ENCODE measurements at regions not wholly inside any gene's neighbourhood (a gene's known extent, or its start where the extent isn't known, plus 50 kb on each side); places are given as distances from the start of the nearest gene placed in this dataset.

DNA sequence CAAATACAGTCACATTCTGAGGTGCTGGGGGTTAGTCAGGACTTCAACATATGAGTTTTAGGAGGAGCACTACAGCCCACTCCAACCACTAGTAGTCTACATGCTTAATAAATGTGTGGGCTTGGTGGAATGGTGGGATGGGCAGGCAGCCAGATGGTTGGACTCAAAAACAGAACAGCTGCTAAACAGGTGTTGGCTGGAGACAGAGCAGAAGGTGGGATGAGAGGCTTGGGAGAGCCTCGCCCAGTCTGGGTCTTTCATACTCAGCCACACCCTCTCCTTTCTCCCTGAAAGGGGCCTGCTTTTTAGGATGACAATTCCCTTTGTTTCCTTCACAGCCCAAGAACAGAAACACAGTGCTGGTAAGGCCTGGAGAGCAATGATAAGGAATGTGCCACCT, 143.9 kb upstream of the KLHL29 start:
- Histone ChIP-seq H3K4me2 (ENCODE audit: insufficient read depth, low read length) (no peak overlapping the region), H4K20me1 (ENCODE audit: insufficient read depth, low read length) (no peaks in the 10 kb centered on the region), H3K9ac (ENCODE audit: low read depth, low read length) (no peak overlapping the region), H3K79me2 (ENCODE audit: insufficient read depth, low read length) (no peaks in the 10 kb centered on the region), H3K27ac (ENCODE audit: low read length) (no peak overlapping the region), H3K4me1 (ENCODE audit: insufficient read depth, low read length) (no peaks in the 10 kb centered on the region), H3K36me3 (ENCODE audit: insufficient read depth, low read length) (no peaks in the 10 kb centered on the region), H3K27me3 (ENCODE audit: insufficient read depth, low read length, poor library complexity) (no peaks in the 10 kb centered on the region), H2AFZ (ENCODE audit: low read depth, low read length) (no peak overlapping the region), H3K9me3 (ENCODE audit: insufficient read depth, low read length, severe bottlenecking) (no peaks in the 10 kb centered on the region), H3K4me3 (ENCODE audit: low read depth in 1 of 2, low read length in 2 of 2) (no peak overlapping the region)
- DNase-seq = no peak
- TF ChIP-seq, protein P1, sequence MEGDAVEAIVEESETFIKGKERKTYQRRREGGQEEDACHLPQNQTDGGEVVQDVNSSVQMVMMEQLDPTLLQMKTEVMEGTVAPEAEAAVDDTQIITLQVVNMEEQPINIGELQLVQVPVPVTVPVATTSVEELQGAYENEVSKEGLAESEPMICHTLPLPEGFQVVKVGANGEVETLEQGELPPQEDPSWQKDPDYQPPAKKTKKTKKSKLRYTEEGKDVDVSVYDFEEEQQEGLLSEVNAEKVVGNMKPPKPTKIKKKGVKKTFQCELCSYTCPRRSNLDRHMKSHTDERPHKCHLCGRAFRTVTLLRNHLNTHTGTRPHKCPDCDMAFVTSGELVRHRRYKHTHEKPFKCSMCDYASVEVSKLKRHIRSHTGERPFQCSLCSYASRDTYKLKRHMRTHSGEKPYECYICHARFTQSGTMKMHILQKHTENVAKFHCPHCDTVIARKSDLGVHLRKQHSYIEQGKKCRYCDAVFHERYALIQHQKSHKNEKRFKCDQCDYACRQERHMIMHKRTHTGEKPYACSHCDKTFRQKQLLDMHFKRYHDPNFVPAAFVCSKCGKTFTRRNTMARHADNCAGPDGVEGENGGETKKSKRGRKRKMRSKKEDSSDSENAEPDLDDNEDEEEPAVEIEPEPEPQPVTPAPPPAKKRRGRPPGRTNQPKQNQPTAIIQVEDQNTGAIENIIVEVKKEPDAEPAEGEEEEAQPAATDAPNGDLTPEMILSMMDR (IDR thresholded peaks at IDR 0.05; ENCODE audit: borderline replicate concordance, extremely low read depth, low read length, poor library complexity, severe bottlenecking) = no peak
- no peak for TF ChIP-seq EZH2 (IDR thresholded peaks at IDR 0.05; ENCODE audit: borderline replicate concordance, low read depth, low read length, severe bottlenecking)
- no peak for ATAC-seq (ENCODE audit: insufficient read depth, low read depth)

DNA sequence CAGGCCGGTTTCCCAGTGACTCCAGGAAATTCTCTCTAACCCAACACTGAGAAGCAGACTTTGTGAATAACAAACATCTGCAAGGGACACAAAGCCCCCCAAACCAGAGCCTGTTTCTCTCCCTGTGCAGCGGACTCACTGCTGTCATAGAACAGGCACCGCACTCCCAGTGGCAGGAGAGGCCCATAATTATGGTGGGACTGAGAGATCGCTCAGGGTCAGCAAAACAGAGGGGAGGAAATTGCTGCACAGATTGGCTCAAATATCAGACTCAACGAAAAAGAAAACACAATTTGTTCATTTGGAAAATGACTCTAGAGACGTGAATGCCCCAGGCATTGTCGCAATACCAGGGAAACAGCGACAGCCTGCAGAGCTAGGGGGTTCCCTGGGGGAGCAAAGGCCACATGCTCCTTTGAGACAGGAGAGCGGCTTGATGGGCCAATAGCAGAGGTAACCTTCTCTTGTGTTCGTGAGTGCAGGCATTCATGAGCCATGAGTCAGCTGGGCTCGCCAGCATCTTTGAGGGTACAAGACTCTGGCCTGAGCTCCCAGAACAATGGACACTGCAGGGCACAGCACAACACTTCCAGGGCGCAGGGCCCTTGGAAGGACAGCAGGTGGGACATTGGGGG, 143.3 kb upstream of the KLHL29 start:
- Histone ChIP-seq H3K79me2 (ENCODE audit: insufficient read depth, low read length) (no peaks in the 10 kb centered on the region), H3K4me2 (ENCODE audit: insufficient read depth, low read length) (no peak overlapping the region), H3K27ac (ENCODE audit: low read length) (no peak overlapping the region), H2AFZ (ENCODE audit: low read depth, low read length) (no peak overlapping the region), H3K4me3 (ENCODE audit: low read depth in 1 of 2, low read length in 2 of 2) (no peak overlapping the region), H3K36me3 (ENCODE audit: insufficient read depth, low read length) (no peaks in the 10 kb centered on the region), H3K9me3 (ENCODE audit: insufficient read depth, low read length, severe bottlenecking) (no peaks in the 10 kb centered on the region), H3K4me1 (ENCODE audit: insufficient read depth, low read length) (no peaks in the 10 kb centered on the region), H3K27me3 (ENCODE audit: insufficient read depth, low read length, poor library complexity) (no peaks in the 10 kb centered on the region), H3K9ac (ENCODE audit: low read depth, low read length) (no peak overlapping the region), H4K20me1 (ENCODE audit: insufficient read depth, low read length) (no peaks in the 10 kb centered on the region)
- DNase-seq (no peak), ATAC-seq (ENCODE audit: insufficient read depth, low read depth) (no peak)
- TF ChIP-seq, protein P1 (IDR thresholded peaks at IDR 0.05; ENCODE audit: borderline replicate concordance, extremely low read depth, low read length, poor library complexity, severe bottlenecking) = no peak
- TF ChIP-seq EZH2 (IDR thresholded peaks at IDR 0.05; ENCODE audit: borderline replicate concordance, low read depth, low read length, severe bottlenecking) = no peak

DNA sequence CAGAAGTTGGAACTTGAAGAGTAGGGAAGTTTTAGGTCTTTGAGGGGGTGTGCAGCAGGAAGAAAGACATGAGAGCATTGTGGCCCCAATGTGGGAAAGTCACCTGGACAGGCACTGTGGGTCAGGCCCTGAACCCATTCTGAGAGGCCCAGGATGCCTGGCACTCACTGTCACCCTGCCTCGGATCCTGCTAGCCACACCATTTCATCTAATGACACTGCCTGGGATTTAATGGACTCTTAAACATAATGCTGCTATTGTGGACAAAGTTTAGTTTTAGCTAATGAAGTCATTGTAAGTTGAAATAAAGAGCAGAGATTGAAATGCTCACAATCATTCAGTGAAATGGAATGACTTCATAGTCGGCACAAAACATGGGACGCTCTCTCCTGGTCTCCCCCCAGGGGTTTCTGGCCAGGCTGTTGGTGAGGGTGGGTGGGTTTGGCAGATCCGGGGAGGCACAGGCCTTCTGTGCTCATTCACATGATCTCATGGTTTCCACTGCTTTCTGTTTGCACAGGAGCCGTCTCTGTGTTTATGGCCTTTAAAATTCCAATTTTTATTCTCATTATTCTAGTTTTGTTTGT, 141.8 kb upstream of the KLHL29 start:
- H3K27me3 ChIP-seq (ENCODE audit: insufficient read depth, low read length, poor library complexity) = no peaks in the 10 kb centered on the region
- no peaks in the 10 kb centered on the region for H3K4me1 ChIP-seq (ENCODE audit: insufficient read depth, low read length)
- H3K27ac ChIP-seq (ENCODE audit: low read length) = no peak overlapping the region
- no peaks in the 10 kb centered on the region for H3K79me2 ChIP-seq (ENCODE audit: insufficient read depth, low read length)
- H3K4me3 ChIP-seq (ENCODE audit: low read depth in 1 of 2, low read length in 2 of 2) = no peak overlapping the region
- TF ChIP-seq, protein P1 (IDR thresholded peaks at IDR 0.05; ENCODE audit: borderline replicate concordance, extremely low read depth, low read length, poor library complexity, severe bottlenecking) = no peak
- TF ChIP-seq EZH2 (IDR thresholded peaks at IDR 0.05; ENCODE audit: borderline replicate concordance, low read depth, low read length, severe bottlenecking) = no peak
- no peak overlapping the region for H2AFZ ChIP-seq (ENCODE audit: low read depth, low read length)
- H4K20me1 ChIP-seq (ENCODE audit: insufficient read depth, low read length) = no peaks in the 10 kb centered on the region
- H3K4me2 ChIP-seq (ENCODE audit: insufficient read depth, low read length) = no peak overlapping the region
- H3K36me3 ChIP-seq (ENCODE audit: insufficient read depth, low read length) = no peaks in the 10 kb centered on the region
- H3K9me3 ChIP-seq (ENCODE audit: insufficient read depth, low read length, severe bottlenecking) = no peaks in the 10 kb centered on the region
- ATAC-seq (ENCODE audit: insufficient read depth, low read depth) (no peak), DNase-seq (no peak)
- H3K9ac ChIP-seq (ENCODE audit: low read depth, low read length) = no peak overlapping the region

Measured in DND-41 (cell line).